ENCODE measurements at regions not wholly inside any gene's neighbourhood (a gene's known extent, or its start where the extent isn't known, plus 50 kb on each side); places are given as distances from the start of the nearest gene placed in this dataset.
"Not testable (repeated sequence)": the region's sequence is repeated elsewhere in the genome, so short reads cannot be mapped to it uniquely, and the experiment has no call there.

GRCh38 chr13:65783383-65783782 is 1446.8 kb downstream of the PCDH9 start:
- no peak overlapping the region for H2BK120ac ChIP-seq (ENCODE audit: low read depth, low read length, poor library complexity, severe bottlenecking)
- no CpG with 5 or more reads among the region's 6 CpGs for WGBS (ENCODE audit: extremely low coverage, insufficient read length, low lambda C conversion rate)
- H4K8ac ChIP-seq (replicated peaks; ENCODE audit: insufficient read length, low read depth, low read length): no peak overlapping the region
- no peak overlapping the region for H2AFZ ChIP-seq (ENCODE audit: low read length)
- H3K14ac ChIP-seq (ENCODE audit: insufficient read depth, low read length): no peak overlapping the region
- no peaks in the 10 kb centered on the region; a peak in 1 of 7 replicates for H3K36me3 Mint-ChIP-seq (ENCODE audit: insufficient read depth in 1 of 3, low read depth in 3 of 3)
- no peaks in the 10 kb centered on the region for H3K79me2 ChIP-seq (ENCODE audit: insufficient read depth, low read length)
- no peak overlapping the region for H3K23ac ChIP-seq (ENCODE audit: insufficient read length, low read depth, low read length)
- H3K4ac ChIP-seq (ENCODE audit: low read depth, low read length): no peak overlapping the region
- H3K27me3 Mint-ChIP-seq (ENCODE audit: low read depth): no peaks in the 10 kb centered on the region; the same call in 1 of the 2 replicates
- H2AK5ac ChIP-seq (ENCODE audit: insufficient read length, low read length): no peak overlapping the region
- no peaks in the 10 kb centered on the region for H3K4me1 ChIP-seq (ENCODE audit: insufficient read depth, low read length)
- no peak overlapping the region for H2BK5ac ChIP-seq (ENCODE audit: insufficient read length, low read length)
- H3K23me2 ChIP-seq (ENCODE audit: insufficient read length, low read depth, low read length, poor library complexity, severe bottlenecking): no peaks in the 10 kb centered on the region
- no peak overlapping the region for H2BK15ac ChIP-seq (ENCODE audit: low read depth, low read length)
- no peak overlapping the region for H3K9ac ChIP-seq (ENCODE audit: extremely low read depth, insufficient read length, low read length)
- H4K91ac ChIP-seq (ENCODE audit: insufficient read length, low read depth, low read length): no peak overlapping the region
- H2BK12ac ChIP-seq (ENCODE audit: insufficient read length, low read depth, low read length): no peak overlapping the region
- no peak overlapping the region for H3K27ac Mint-ChIP-seq
- TF ChIP-seq, protein P1, sequence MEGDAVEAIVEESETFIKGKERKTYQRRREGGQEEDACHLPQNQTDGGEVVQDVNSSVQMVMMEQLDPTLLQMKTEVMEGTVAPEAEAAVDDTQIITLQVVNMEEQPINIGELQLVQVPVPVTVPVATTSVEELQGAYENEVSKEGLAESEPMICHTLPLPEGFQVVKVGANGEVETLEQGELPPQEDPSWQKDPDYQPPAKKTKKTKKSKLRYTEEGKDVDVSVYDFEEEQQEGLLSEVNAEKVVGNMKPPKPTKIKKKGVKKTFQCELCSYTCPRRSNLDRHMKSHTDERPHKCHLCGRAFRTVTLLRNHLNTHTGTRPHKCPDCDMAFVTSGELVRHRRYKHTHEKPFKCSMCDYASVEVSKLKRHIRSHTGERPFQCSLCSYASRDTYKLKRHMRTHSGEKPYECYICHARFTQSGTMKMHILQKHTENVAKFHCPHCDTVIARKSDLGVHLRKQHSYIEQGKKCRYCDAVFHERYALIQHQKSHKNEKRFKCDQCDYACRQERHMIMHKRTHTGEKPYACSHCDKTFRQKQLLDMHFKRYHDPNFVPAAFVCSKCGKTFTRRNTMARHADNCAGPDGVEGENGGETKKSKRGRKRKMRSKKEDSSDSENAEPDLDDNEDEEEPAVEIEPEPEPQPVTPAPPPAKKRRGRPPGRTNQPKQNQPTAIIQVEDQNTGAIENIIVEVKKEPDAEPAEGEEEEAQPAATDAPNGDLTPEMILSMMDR (conservative IDR thresholded peaks at IDR 0.05): no peak
- H3T11ph ChIP-seq (ENCODE audit: low read length): no peak overlapping the region
- no peaks in the 10 kb centered on the region for H3K9me3 ChIP-seq (ENCODE audit: control insufficient read depth, low read depth, low read length)
- H4K5ac ChIP-seq (ENCODE audit: insufficient read length, low read depth, low read length): no peak overlapping the region
- H3K79me1 ChIP-seq (ENCODE audit: insufficient read depth, low read depth, low read length, poor library complexity, severe bottlenecking): no peaks in the 10 kb centered on the region
- H3K9me3 Mint-ChIP-seq: peaks cover 0 to 3% of the 10 kb centered on the region in 2 experiments; a peak in 2 of 5 replicates
- peaks cover 3% of the 10 kb centered on the region for H4K20me1 ChIP-seq (ENCODE audit: control insufficient read depth, insufficient read depth, insufficient read length)
- no peak overlapping the region for H3K56ac ChIP-seq (ENCODE audit: insufficient read length, low read depth, low read length)
- H3K27me3 ChIP-seq (ENCODE audit: insufficient read depth, low read length): no peaks in the 10 kb centered on the region
- H3K4me1 Mint-ChIP-seq: no peaks in the 10 kb centered on the region
- H2BK20ac ChIP-seq (ENCODE audit: low read depth, low read length, poor library complexity, severe bottlenecking): no peak overlapping the region
- H3K27ac ChIP-seq (ENCODE audit: insufficient read length, low read depth, low read length): no peak overlapping the region
- no peak overlapping the region for H3K18ac ChIP-seq (ENCODE audit: insufficient read length, low read depth, low read length)
- no peak overlapping the region for H3K4me2 ChIP-seq (ENCODE audit: insufficient read depth, insufficient read length, low read length)
- no peak for DNase-seq
- H3K4me3 Mint-ChIP-seq: no peak overlapping the region; a peak in 1 of 5 replicates

DNA sequence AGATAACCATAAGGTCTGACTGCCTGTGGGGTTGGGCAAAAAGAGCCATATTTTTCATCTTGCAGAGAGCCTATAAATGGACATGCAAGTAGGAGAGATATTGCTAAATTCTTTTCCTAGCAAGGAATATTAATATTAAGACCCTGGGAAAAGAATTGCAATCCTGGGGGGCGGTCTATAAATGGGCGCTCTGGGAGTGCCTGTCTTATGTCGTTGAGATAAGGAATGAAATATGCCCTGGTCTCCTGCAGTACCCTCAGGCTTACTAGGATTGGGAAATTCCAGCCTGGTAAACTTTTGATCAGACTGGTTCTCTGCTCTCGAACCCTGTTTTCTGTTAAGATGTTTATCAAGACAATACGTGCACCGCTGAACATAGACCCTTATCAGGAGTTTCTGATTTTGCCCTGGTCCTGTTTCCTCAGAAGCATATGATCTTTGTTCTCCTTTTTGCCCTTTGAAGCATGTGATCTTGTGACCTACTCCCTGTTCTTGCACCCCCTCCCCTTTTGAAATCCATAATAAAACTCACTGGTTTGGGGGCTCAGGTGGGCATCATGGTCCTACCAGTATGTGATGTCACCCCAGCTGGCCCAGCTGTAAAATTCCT is 1458.3 kb downstream of the PCDH9 start:
- not testable (repeated sequence) for H4K20me1 ChIP-seq (ENCODE audit: control insufficient read depth, insufficient read depth, insufficient read length); H4K5ac ChIP-seq (ENCODE audit: insufficient read length, low read depth, low read length); H3K9ac ChIP-seq (ENCODE audit: extremely low read depth, insufficient read length, low read length); H3K18ac ChIP-seq (ENCODE audit: insufficient read length, low read depth, low read length); H3K14ac ChIP-seq (ENCODE audit: insufficient read depth, low read length); H3K56ac ChIP-seq (ENCODE audit: insufficient read length, low read depth, low read length); H2BK5ac ChIP-seq (ENCODE audit: insufficient read length, low read length); H3K4me1 Mint-ChIP-seq; H3K4me1 ChIP-seq (ENCODE audit: insufficient read depth, low read length); H3K27me3 ChIP-seq (ENCODE audit: insufficient read depth, low read length); H4K8ac ChIP-seq (replicated peaks; ENCODE audit: insufficient read length, low read depth, low read length); H3K4me3 Mint-ChIP-seq; H3K23me2 ChIP-seq (ENCODE audit: insufficient read length, low read depth, low read length, poor library complexity, severe bottlenecking); H2AK5ac ChIP-seq (ENCODE audit: insufficient read length, low read length); H2BK20ac ChIP-seq (ENCODE audit: low read depth, low read length, poor library complexity, severe bottlenecking); H2BK120ac ChIP-seq (ENCODE audit: low read depth, low read length, poor library complexity, severe bottlenecking); H2BK15ac ChIP-seq (ENCODE audit: low read depth, low read length); H3K79me2 ChIP-seq (ENCODE audit: insufficient read depth, low read length); DNase-seq; H3K27ac ChIP-seq (ENCODE audit: insufficient read length, low read depth, low read length); H3K9me3 ChIP-seq (ENCODE audit: control insufficient read depth, low read depth, low read length); H3T11ph ChIP-seq (ENCODE audit: low read length); H3K27ac Mint-ChIP-seq; H3K4ac ChIP-seq (ENCODE audit: low read depth, low read length); H3K23ac ChIP-seq (ENCODE audit: insufficient read length, low read depth, low read length); H3K4me2 ChIP-seq (ENCODE audit: insufficient read depth, insufficient read length, low read length); H4K91ac ChIP-seq (ENCODE audit: insufficient read length, low read depth, low read length); H2BK12ac ChIP-seq (ENCODE audit: insufficient read length, low read depth, low read length); H3K79me1 ChIP-seq (ENCODE audit: insufficient read depth, low read depth, low read length, poor library complexity, severe bottlenecking); H2AFZ ChIP-seq (ENCODE audit: low read length); H3K27me3 Mint-ChIP-seq (ENCODE audit: low read depth)
- Mint-ChIP-seq H3K9me3 (peaks cover 23 to 25% of the 10 kb centered on the region in 2 experiments), H3K36me3 (ENCODE audit: insufficient read depth in 1 of 3, low read depth in 3 of 3) (peaks cover 7 to 20% (median 11%) of the 10 kb centered on the region in 3 experiments; a peak in 6 of 7 replicates)
- WGBS (ENCODE audit: extremely low coverage, insufficient read length, low lambda C conversion rate): no CpG with 5 or more reads among the region's 6 CpGs
